Brain microvascular endothelial cell (primary cell): ENCODE measurements at regions not wholly inside any gene's neighbourhood (a gene's known extent, or its start where the extent isn't known, plus 50 kb on each side); places are given as distances from the start of the nearest gene placed in this dataset.

Source experiments
- DNase-seq: peaks from one replicate; pipeline ENCODE4 v3.0.0-alpha.2; 2020
- H3K27ac ChIP-seq: fragments of 250-450 bp; sonication (Bioruptor Pico); 2 replicates; pipeline ENCODE4 v1.5.1; 2020; ENCODE audit warnings: mild to moderate bottlenecking, moderate library complexity
- H3K27me3 ChIP-seq: fragments of 250-450 bp; sonication (Bioruptor Pico); replicated peaks from 2 replicates; pipeline ENCODE4 v1.5.1; 2020; ENCODE audit warnings: mild to moderate bottlenecking
- H3K36me3 ChIP-seq: fragments of 250-450 bp; sonication (Bioruptor Pico); replicated peaks from 2 replicates; pipeline ENCODE4 v1.5.1; 2020; ENCODE audit warnings: mild to moderate bottlenecking
- H3K4me3 ChIP-seq: 2 replicates; pipeline ENCODE4 v1.5.1; 2011; ENCODE audit warnings: low read depth, mild to moderate bottlenecking, control low read depth, low read length, moderate library complexity
- in situ Hi-C: cut with HindIII; loops from 2 replicates; pipeline ENCODE4 v1.10.0; 2017; ENCODE audit warnings: low sequenced_read_pairs, low pct_ligation_motif_present
- TF ChIP-seq, protein P1 (sequence below): IDR thresholded peaks from 2 replicates; pipeline ENCODE4 v1.5.1; 2011; ENCODE audit warnings: low read depth, mild to moderate bottlenecking, moderate library complexity, low read length, control low read depth, inconsistent platforms; ENCODE audit errors: missing control alignments

DNA sequence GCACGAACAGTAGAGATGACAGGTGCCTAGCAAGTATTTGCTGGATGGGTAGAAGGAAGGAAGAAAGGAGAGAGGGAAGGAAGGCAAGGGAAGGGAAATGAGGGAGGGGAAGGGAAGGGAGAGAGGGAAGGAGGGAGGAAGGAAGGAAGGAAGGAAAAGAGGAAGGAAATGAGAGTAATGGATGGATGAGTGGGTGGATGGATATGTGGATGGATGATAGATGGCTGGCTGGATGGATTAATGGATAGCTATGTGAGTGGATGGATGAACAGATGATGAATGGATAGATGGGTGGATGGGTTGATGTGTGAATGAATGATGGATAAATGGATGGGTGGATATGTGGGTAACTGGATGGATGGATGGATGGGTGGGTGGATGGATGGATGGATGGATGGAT is 125.9 kb upstream of the FGF3 start:
- TF ChIP-seq, protein P1, sequence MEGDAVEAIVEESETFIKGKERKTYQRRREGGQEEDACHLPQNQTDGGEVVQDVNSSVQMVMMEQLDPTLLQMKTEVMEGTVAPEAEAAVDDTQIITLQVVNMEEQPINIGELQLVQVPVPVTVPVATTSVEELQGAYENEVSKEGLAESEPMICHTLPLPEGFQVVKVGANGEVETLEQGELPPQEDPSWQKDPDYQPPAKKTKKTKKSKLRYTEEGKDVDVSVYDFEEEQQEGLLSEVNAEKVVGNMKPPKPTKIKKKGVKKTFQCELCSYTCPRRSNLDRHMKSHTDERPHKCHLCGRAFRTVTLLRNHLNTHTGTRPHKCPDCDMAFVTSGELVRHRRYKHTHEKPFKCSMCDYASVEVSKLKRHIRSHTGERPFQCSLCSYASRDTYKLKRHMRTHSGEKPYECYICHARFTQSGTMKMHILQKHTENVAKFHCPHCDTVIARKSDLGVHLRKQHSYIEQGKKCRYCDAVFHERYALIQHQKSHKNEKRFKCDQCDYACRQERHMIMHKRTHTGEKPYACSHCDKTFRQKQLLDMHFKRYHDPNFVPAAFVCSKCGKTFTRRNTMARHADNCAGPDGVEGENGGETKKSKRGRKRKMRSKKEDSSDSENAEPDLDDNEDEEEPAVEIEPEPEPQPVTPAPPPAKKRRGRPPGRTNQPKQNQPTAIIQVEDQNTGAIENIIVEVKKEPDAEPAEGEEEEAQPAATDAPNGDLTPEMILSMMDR = no peak
- Histone ChIP-seq H3K4me3 (no peak overlapping the region), H3K27me3 (no peaks in the 10 kb centered on the region), H3K36me3 (no peaks in the 10 kb centered on the region), H3K27ac (no peak overlapping the region)
- in situ Hi-C loops = no loop called here
- no peak for DNase-seq

DNA sequence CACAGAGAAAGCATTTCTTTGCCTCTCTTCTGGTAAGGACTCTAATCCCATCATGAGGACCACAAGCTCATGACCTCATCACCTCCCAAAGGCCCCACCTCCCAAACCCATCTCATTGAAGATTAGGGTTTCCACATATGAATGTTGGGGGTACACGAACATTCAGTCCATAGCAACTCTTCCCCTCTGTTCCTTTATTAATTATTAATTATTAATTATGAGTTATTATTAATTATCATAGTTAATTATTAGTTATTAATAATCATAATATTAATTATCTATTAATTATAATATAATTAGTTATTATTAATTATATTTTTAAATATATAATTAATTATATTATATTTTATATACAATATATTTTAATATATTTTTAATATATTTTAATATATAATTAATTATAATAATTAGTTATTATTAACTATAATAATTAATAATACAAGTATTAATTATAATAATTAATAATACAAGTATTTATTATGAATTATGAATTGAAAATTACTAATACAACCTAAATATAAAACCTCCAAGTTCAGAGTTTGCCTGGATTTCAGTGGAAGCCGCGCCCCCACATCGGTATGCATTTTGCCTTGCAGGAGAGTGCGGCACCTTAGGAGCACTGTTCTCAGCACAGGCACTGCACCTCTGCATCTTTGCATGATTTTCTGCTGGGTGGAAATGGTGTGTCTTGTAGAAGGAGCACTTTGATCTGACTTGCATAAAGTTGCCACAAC is 128.0 kb upstream of the FGF3 start:
- Histone ChIP-seq H3K27me3 (no peaks in the 10 kb centered on the region), H3K27ac (no peak overlapping the region), H3K4me3 (no peak overlapping the region), H3K36me3 (no peaks in the 10 kb centered on the region)
- in situ Hi-C loops = no loop called here
- TF ChIP-seq, protein P1 = no peak
- no peak for DNase-seq

DNA sequence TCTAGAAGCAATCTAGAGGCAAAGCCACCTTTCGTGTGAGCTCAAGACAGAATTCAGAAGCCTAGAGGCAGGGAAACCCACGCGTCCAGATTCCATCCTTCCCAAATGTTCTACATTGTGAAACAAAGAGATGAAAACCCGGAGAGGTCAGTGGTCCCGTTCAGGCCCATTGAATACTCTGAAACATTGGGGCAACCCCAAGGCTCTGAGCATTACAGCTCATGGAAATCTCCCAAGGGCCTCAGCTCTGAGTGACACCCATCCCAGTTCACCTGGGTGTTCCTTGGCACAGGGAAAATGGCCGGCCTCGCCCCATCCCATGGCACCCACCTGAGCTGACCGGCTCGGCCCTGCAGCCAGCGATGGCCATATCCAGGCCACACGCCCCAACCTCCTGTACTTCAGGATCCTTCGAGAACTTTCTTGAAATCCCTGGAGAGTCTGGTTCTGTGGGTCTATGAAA is 128.6 kb upstream of the FGF3 start:
- Histone ChIP-seq H3K27ac (no peak overlapping the region), H3K27me3 (no peaks in the 10 kb centered on the region), H3K4me3 (no peak overlapping the region), H3K36me3 (no peaks in the 10 kb centered on the region)
- no peak for DNase-seq
- in situ Hi-C loops = no loop called here
- TF ChIP-seq, protein P1 = no peak

DNA sequence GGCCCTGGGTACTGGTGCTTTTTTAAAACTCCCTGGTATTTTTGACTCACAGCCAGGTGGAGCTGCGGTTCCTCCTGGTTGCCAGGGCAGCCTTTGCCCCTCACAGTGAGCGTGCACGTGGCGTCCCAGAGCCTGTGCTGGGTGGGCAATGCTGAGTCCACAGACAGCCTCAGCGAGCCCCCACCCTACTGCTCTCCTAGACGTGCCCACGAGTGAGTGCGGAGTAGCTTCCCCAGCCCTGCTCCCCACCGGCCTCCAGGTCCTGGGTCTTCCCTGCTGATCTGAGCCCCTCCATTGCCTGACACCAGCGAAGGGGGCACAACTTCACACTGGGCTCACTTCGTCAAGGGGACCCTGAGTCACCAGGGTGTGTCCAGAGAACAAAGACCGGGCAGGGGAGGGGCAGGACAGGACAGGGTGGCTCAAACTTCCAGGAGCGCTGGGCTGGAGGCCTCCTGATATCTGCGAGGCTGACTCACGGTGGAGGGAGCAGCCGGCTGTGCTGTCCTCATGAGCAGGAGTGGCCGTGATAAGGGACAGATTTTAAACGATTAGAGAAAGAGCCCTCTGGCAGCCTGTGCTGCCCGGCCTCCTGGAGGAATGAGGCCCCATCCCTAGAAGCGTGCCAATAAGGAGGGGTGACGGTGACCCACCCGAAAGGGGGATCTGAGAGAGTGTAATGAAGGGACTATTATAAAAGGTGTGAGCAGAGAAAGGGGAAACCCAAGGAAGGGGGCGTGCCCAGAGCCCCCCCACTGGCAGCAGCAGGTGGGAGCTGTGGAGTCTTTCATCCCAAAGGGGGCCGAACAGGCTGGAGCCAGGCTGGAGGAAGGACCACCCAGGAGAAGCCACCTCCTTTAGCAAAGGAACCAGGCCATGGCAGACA is 129.3 kb upstream of the FGF3 start:
- H3K27me3 ChIP-seq = no peaks in the 10 kb centered on the region
- H3K4me3 ChIP-seq = no peak overlapping the region
- TF ChIP-seq, protein P1 = peak; percentile 32
- peak overlapping the region; percentile 40 for H3K27ac ChIP-seq
- H3K36me3 ChIP-seq = no peaks in the 10 kb centered on the region
- peak; percentile 56 for DNase-seq
- in situ Hi-C loops = no loop called here

DNA sequence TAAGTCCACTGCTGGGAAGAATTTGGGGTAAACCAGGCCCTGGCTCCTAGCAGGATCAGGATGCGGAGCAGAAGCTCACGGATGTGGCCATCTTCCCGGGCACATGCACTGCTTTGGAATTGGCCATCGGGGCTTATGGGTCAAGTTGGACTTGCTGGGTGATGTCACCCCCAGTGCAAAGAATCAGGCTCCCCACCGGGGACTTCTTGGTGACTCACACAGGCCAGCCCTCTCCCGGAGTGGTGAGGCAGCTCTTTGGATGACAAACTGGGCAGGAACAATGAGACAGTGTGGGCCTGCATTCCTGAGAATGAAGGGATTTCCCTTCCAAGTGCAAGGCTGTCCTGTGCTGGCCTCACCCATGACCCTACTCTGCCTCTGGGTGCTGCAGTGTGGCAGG is 128.8 kb upstream of the ANO1 start:
- in situ Hi-C loops = no loop called here
- H3K36me3 ChIP-seq = no peaks in the 10 kb centered on the region

More for the DNA sequence above, 128.8 kb upstream of the ANO1 start:
- H3K27ac ChIP-seq = peak overlapping the region; percentile 60
- H3K27me3 ChIP-seq = no peaks in the 10 kb centered on the region
- DNase-seq = peak; percentile 89
- H3K4me3 ChIP-seq = no peak overlapping the region
- TF ChIP-seq, protein P1 = no peak
